HFF-Myc (cell line): ENCODE measurements at regions not wholly inside any gene's neighbourhood (a gene's known extent, or its start where the extent isn't known, plus 50 kb on each side); places are given as distances from the start of the nearest gene placed in this dataset.
"Not testable (repeated sequence)": the region's sequence is repeated elsewhere in the genome, so short reads cannot be mapped to it uniquely, and the experiment has no call there.

ENCODE experiments used
- DNase-seq: peaks from one replicate; pipeline ENCODE4 v3.0.0-alpha.2; 2011; ENCODE audit warnings: low read depth; ENCODE audit errors: extremely low read depth
- H3K4me3 ChIP-seq: replicated peaks from 2 replicates; pipeline ENCODE4 v1.5.1; 2011; ENCODE audit warnings: low read depth, mild to moderate bottlenecking, control low read depth, low read length

- not testable (repeated sequence) for H3K4me3 ChIP-seq, DNase-seq
Observed at GRCh38 chr16:29578898-29579297, 72.7 kb upstream of the NPIPB12 start.

GRCh38 chr16:29581764-29582163, 75.6 kb upstream of the NPIPB12 start:
- not testable (repeated sequence) for H3K4me3 ChIP-seq, DNase-seq

DNA sequence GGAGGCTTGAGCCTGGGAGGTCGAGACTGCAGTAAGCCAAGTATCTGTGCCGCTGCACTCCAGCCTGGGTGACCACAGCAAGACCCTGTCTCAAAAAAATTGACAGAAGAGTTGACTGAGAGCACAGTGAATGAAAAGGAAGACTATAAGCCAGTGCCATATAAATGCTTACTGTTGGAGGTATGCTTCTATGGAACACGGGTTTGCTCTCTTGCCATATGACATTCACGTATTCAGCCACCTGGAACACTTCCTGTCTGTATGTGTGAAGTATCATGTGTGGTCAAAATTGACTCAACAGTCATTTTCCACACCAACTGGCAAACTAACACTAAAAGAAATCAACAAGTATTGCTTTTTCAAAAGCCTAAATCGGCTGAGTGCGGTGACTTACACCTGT, 71.1 kb upstream of the SPN start:
- not testable (repeated sequence) for DNase-seq, H3K4me3 ChIP-seq

DNA sequence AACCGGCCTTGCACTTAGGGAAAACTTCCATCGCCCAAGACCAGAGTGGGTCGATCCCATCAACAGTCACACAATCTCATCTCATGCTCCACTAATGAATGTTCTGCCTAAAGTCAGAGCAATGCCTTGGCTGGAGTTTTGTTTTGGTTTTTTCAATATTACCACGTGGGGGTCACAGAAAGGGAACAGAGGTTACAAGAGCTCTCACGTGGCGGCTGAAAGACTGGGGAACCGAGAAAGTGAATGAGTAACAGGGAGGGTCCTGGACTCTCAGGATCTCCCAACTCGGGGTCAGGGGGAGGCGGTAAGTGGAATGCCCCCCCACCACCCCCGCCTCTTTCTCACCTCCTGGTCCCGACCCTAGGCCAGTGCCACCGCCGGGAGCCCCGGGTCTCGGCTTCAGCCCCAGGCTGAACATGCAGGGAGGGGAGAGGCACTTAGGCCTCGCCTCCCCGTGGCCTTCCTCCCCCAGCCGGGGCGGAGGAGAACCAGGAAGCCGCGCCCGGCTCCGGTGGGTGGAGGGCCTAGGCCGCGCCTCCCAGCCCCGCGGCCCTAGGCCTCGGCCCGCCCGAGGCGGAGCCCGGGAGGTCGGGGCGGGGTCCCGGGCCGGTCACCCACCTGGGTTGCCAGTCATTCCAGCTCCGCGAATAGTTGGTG, 68.7 kb upstream of the SPN start:
- peak overlapping the region; percentile 50 for H3K4me3 ChIP-seq
- not testable (repeated sequence) for DNase-seq

GRCh38 chr16:29594926-29595838, 67.9 kb upstream of the SPN start:
- peak; percentile 78 for DNase-seq
- H3K4me3 ChIP-seq: peak overlapping the region; percentile 50

GRCh38 chr16:29597030-29597429, 66.0 kb upstream of the SPN start:
- not testable (repeated sequence) for DNase-seq, H3K4me3 ChIP-seq

GRCh38 chr16:29600111-29601000, 62.7 kb upstream of the SPN start:
- not testable (repeated sequence) for H3K4me3 ChIP-seq, DNase-seq

DNA sequence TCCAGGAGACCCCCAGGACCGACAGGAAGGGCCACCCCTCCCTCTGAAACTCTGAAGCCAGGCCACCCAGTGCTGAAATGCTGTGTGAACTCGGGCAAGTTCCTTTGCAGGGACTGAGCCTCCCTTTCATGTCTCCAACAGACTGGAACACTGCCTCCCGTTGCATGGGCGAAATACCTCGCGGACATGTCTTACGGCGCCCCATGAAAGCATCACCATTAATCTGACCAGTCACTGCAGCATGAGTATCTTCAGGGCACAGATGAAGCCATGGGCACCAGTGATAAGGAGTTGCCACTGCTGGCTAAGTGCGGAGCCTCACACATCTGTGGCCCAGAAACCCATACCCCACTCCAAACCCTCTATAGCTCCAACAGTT, 60.8 kb upstream of the SPN start:
- not testable (repeated sequence) for H3K4me3 ChIP-seq, DNase-seq

- DNase-seq, H3K4me3 ChIP-seq: not testable (repeated sequence)
Observed at GRCh38 chr16:29602683-29603088, 60.4 kb upstream of the SPN start.

DNA sequence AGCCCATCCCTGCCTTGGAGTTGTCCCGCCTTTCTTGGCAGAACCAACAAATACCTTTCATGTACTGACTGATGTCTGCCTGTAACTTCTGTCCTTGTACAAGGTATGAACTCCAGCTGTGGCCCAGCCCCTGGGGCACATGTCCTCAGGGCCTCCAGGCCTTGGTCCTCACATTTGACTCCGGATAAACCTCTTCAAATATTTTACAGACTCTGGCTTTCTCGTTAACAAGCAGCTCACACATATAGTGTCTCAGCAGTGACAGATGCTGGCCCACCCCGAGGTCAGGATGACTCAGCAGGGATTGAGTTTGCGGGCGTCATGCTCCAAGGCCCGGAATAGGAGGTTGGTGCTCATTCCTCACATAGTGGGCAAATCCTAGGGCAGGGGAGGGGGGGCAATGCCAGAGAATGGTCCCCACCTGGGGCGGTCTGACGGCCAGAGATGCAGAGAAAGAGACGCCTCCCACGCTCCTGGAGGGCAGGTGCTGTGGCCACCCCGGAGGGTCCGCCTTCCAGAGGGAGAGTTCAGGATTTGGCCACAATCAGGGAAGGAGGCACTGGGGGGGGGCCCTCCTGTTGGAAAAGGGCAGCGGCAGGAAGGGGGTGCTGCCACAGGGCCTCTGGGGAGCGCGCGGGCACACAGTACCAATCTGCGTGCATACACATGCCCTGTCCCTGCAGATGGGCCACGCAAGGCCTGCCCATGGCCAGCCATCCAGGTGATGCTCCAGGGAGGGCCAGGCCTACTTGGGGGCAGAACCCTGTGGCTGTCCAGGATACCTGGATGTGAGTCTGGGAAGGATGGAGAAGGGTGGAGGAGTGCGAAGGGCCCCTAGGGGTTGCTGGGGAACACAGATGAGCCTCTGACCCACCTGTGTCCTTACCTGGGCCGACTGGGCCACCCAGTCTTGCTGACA, 58.2 kb upstream of the SPN start:
- not testable (repeated sequence) for H3K4me3 ChIP-seq, DNase-seq

GRCh38 chr16:29605593-29606205, 57.3 kb upstream of the SPN start:
- H3K4me3 ChIP-seq, DNase-seq: not testable (repeated sequence)

DNA sequence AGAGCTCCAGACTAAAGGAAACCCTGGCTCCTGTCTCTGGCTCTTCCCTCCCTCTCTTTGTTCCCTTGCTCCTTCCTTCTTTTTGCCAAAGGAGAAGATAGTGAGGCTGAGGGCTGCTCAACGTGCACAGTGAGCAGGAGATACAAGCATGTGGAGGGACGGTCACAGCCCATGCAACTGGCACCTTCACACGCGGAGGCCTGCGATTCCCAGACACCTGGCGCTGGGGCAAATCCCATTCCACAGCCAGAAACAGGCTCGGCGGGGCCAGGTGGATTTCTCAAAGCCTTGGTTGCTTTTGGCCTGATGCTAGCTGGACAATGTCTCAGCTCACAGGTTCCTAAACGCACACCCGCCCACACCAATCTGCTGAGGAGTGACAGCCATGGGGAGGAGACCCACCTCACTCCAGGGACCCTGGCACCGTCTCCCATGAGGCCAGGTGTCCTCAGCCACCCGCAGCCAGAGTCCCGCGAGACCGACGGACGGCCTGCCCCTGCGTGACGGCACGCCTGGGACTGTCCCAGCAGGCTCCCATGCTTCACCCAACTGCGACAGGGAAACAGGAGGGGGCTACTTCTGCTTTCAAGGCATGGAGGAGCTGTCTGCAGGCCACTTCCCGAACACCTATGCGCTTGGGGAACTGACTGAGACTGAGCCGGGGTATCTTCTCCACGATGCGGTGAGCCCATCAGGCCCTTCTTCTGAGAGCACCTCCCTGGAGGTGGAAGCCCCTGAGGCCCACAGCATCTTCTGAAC, 56.2 kb upstream of the SPN start:
- not testable (repeated sequence) for DNase-seq, H3K4me3 ChIP-seq

- H3K4me3 ChIP-seq, DNase-seq: not testable (repeated sequence)
Observed at GRCh38 chr16:29607428-29607823, 55.6 kb upstream of the SPN start.

DNA sequence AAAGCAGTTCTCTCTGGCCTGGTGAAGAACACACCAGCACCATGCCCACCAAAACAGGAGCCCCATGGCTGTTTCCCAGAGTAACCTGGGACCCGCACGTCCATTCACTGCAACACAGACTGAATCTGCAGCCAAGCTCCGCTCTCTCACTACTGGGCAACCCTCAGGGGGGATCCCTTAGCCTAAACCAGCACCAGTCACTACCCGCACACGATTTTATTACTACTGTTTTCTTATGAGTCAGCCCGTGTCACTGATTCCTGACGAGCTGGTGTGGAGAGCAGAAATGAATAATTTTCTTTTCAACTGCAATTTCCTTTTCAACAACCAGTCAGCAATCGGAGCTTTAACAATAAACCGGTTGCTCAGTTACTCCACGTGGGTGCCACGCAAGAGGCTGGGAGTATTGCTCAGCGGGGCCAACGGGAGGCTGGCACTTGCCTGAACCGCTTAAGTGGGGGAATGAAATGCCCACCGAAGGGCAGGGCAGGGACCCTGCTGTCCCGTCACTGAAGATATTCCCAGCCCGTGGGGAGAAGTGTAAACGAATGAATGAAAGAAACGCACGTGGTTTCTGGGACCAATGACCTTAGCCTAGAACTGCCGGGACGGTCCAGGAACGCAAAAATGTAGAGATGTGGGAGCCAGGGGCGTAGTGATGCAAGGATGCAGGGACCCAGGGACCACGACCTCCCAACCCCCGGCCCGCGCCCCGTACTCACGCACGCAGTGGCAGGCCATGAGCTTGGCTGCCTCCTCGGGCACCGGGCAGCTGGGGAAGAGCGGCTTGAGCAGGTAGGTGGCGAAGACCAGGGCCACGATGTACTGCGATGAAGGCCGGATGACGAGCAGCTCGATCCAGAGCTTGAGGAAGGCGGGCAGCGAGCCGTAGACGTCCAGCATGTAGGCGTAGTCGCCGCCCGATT, 50.4 kb upstream of the SPN start:
- peak overlapping the region; percentile 70 for H3K4me3 ChIP-seq
- DNase-seq: not testable (repeated sequence)
